NCI-H69 (cell line): ENCODE measurements at regions not wholly inside any gene's neighbourhood (a gene's known extent, or its start where the extent isn't known, plus 50 kb on each side); places are given as distances from the start of the nearest gene placed in this dataset.

ENCODE experiments used
- DNase-seq: peaks from one replicate; lab custom pipeline; 2025; lab: John Stamatoyannopoulos, UW

DNA sequence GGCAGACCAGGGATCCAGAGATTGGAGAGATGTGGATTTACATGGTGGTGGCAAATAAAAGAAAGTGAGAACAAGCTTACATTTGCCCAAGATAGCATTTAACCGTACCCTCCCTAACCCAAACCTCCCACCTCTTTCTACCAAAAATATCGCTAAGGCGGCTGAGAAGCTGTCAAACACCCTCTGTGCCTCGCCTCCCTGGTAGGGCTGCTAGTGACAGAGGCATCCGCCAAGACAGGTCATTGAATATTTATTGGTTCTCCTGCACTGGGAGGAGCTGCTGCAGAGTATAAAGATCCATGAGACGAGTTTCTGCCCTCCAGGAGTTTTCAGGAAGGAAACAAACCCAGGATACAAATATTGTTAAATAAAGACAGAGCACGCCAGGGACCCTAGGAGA is 107.3 kb upstream of the TMC3 start:
- DNase-seq: no peak

DNA sequence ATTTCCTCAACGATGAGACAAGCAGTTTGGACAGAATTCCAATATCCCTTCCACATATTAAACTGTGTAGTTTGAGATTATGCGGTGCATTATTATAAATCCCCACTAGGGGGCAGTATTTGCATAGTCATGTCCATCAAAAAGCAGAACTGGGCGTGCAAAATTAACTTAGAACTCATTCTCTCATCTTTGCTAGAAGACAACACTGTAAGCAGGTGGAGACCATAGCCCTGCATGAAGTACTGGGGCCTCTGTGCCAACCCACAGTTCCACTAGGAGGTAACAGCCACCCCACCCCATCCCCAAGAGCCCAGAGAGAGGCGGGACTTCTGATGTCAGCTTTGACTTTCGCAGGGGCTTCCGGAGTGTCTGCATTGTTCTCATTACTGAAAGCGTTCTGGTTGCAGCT is 106.6 kb upstream of the TMC3 start:
- DNase-seq: peak; percentile 60

DNA sequence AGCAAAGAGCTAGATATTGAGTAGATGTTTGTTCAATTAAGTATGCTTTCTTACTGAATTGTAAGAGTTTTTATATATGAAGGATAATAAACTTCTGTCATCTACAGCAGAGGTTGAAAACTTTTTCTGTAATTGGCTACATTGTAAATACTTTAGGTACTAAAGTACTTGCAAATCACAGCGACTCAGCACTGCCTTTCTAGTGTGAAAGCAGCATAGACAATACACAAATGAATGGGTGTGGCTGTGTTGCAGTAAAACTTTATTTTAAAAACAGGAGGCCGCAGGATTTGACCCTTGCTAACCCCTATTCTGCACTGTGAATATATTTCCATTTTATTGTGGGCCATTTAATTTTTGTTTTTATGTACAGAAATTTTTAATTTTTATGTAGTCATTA is 104.3 kb upstream of the TMC3 start:
- no peak for DNase-seq

DNA sequence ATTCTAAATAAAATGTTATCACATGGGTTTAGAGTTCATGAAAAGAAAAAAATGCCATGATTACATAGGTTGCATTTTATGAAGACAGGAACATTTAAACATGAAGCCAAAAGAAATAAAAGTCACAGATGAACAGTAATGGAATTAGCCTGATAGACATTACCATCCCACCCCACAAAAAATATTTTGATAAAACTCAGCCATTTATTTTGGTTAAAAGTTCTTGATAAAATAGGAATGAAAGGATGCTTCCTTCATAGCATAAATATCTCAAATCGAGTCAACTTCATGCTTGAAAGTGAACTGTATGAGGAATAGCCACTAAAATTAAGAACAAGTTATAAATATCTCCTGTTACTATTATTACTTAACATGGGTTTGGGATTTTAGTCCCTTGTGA is 101.9 kb upstream of the TMC3 start:
- DNase-seq: no peak

DNA sequence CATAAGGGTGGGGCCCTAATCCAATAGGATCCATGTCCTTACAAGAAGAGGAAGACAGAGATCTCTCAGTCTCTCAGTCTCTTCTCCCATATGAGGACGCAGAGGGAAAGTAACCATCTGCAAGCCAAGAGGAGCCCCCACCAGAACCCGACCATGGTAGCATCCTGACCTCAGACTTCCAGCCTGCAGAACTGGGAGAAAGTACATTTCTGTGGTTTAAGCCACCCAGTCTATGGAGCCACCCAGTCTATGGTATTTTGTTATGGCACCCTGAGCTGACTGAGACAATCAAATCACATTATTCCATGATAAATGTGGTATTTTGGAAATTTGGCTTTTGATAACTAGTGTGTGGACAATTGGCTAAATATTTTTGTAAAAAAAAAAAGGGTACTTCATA is 101.5 kb upstream of the TMC3 start:
- no peak for DNase-seq

DNA sequence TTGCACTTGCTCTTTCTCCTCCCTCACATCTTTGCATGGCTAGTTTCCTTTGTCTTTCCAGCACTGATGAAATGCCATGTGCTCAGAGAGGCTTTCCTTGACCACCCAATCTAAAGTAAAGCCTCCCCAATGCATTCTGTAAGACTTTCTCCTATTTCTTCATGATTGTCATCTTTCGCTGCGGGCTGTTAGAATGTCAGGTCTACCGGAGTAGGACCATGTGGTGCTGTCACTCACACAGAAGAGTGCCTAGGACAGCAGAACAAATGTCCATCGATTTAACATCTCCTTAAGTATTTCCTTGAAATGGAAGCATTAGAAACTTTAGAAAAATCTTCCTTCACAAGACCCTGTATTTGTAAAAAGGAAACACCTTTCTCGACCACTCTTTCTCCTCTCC is 99.9 kb upstream of the TMC3 start:
- DNase-seq: no peak

DNA sequence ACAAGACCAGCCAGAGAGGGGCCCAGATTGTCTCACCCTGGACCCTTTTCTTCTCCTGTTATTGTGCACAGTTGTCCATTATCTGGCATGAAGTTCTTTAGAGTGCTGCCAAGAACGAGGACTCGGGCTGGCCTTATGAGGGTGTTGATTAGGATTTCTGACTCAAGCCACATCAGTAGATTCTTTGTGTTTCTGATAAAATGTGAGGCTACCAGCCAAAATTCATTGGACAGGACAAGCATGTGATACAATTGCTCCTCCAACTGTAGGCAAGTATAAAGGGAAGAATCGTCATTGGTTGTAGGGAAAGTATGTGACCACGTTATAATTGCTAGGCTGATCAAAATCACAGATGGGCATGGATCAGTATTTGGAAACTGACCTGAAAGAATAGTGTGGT is 99.2 kb upstream of the TMC3 start:
- no peak for DNase-seq

DNA sequence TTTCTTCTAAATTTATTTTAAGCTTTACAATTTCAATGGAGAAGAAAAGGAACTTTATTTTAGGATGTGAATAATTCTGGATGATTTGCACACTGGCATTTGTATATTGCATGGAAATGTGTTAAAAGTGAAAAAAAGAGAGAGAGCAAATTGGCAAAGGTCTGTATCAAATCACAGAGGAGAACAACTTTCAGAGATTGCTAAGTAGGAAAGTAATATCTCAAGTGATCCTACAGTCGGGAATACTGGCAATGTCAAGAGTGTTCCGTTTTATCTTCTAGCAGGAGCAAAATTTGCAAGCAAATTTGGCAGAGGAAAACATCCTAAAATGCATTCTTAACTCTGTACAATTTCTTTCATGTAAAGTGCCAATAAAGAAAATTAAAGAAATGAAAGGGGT is 97.1 kb upstream of the TMC3 start:
- no peak for DNase-seq

DNA sequence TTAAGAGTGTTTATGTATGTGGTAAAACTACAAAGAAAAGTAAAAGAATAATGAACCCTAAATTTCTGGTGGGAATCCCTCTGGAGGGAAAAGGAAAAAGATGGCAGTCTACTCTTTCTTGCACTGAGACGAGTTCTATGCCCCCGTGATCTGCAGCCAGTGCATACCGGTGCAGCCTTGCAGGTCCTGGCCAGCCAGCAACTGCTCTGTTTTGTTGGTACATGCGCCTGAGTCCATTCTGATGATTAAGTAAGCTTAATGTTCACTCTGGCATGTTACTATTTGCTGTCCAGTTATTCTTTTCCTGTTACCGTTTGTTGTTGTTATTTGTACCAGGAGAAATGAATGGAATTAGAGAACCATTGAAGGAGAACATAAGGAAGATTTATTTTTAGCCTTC is 95.1 kb upstream of the TMC3 start:
- DNase-seq: no peak

DNA sequence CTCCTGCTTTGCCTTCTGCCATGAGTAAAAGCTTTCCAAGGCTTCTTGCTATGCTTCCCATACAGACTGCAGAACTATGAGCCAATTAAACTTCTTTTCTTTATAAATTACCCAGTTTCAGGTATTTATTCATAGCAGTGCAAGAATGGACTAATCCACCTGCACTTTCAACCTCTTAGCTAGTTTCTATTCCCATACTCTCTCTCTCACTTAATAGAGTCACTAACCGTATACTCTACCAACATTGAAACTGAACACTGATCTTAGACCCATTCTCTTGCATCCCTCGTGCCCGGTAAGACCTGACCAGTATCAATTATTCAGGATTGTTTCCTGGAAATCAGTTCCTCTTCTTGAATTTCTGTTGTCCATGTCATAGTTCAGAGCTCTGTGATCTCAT is 92.7 kb upstream of the TMC3 start:
- DNase-seq: no peak

DNA sequence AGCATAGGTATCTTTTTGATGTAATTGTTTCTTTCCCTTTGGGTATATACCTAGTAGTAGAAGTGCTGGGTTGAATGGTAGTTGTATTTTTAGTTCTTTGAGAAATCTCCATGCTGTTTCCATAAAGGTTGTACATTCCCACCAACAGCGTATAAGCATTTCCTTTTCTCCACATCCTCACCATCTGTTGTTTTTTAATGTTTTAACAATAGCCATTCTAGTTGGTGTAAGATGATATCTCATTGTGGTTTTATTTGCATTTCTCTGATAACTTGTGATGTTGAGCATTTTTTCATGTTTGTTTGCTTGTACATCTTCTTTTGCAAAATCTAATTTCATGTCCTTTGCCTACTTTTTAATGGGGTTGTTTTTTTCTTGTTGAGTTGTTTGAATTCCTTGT is 80.0 kb upstream of the TMC3 start:
- DNase-seq: no peak

DNA sequence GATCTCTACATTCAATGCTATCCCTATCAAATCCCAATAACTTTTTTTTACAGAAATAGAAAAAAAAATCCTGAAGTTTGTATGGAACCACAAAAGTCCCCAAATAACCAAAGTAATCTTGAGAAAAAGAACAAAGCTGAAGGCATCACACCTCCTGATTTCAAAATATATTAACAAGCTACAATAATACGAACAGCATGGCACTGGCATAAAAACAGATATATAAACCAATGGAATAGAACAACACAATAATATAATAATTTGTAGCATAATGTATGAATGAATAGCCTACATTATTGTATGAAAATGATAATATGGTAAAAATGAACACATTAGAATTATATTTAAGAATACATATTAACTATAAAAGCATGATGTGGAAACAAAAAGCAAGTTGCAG is 76.7 kb upstream of the TMC3 start:
- no peak for DNase-seq

DNA sequence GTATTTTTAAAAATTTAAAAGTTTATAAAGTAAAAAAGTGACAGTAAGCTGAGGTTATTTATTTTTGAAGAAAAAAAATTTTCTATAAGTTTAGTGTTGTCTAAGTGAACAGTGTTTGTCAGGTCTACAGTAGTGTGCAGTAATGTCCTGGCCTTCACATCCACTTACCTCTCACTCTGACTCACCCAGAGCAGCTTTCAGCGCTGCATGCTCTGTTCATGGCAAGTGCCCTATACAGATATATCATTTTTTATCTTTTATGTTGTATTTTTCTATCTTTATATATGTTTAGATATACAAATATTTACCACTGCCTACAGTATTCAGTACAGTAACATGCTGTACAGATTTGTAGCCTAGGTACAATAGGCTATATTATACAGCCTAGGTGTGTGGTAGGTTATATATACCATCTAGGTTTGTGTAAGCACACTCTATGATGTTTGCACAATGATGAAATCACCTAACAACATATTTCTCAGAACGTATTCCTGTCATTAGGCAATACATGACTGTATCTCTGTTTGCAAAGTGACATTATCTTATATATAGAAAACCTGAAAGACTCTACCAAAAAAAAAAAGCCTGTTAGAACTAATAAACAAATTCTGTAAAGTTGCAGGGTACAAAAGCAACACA is 75.9 kb upstream of the TMC3 start:
- DNase-seq: no peak

DNA sequence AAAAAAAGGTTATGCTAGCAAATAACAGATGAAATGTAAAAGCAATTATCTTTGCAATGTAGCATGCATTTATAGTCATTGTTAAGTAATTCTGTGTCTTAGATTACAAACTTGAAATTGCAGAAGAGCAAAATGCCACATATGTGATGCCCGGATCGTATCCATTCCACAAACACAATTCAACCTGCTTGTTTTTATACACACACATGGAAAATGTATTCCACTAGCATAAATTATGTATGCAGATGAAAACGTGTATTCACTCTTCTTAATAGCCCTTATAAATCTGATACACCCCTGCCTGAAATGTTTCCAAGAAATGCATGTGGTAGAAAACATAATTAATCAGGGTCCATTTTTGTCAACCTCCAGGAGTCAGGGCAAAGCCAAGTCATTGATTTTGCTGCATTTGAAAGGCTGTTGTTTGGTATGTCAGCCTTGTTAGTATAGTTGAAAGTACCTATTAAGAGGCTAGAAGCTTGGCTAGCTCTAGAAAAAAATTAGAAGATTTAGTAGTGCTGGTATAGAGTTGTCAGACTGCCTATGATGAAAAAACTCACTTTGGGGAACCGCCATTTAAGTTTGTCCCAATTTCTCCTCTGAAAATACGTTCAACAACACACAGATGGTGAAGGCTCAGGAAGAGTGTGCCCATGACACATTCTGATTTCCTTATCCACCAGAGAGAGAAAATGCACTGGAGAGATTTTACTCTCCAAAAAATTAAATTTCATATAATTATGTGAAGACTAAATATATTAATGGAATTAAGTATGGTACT is 69.2 kb upstream of the TMC3 start:
- DNase-seq: no peak

DNA sequence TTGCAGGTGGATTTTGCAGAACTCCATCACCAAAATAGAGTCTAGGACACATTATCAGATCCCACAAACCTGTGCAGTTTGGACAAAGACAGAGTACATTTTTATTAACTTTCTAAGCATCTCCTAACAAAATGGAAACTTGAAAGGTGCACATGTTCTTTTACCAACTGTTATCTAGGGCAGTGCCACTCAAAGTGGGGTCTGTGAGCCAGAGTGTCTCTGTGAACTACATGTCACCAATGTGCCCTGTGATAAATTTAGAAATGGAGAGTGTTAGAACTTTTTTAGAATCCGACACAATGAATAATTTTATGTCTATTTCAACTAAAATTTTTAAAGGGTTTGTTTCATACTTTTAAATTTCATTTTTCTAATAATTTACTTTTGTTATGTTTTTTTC is 68.4 kb upstream of the TMC3 start:
- no peak for DNase-seq

DNA sequence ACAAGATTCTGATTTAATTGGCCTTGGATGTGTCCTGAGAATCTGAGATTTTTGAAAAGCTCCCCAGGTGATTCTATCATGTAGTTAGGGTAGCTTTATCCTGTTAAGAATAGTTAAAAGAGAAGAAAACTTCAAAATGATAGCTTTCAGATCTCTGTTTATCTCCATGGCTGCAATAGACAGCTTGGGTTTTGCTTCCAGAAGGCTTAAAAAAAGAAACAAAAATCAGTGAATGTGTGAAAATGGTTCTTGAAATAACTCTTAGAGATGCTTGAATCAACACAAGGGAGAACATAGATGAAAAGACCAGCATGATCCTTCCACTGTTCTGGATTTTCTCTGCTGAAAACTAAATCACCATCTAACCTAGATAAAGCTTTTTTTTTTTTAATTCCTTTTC is 60.8 kb upstream of the TMC3 start:
- DNase-seq: no peak

DNA sequence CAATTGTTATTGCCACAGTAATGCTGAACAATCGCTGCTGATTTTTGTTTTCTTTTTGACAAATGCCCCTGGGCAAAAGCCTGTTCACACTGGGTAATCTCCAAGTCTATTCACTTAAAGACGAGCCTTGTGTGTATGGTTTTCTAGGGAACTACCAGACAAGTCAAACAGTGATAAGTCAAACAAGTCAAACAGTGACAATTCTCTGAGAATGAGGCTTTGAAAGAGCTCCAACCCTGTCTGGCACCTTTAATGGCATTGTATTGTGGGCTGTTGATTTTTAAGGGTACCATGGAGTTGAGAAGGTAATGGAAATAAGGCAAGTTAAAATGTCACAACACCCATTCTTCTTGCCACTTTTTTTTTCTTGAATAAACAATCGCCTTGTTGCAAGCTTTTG is 59.4 kb upstream of the TMC3 start:
- peak; percentile 1 for DNase-seq

DNA sequence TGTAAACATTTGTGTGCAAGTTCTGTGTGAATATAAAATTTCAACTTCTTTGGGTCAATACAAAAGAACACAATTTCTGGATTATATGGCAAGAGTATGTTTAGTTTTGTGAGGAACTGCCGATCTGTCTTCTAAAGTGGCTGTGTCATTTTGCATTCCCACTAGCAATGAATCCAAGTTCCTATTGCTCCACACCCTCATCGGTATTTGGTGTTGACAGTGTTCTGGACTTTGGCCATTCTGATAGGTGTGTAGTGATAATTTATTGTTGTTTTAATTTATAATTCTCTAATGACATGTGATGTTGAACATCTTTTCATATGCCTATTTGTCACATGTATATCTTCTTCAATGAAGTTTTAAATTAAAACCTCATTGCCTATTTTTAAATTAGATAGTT is 58.2 kb upstream of the TMC3 start:
- DNase-seq: no peak

DNA sequence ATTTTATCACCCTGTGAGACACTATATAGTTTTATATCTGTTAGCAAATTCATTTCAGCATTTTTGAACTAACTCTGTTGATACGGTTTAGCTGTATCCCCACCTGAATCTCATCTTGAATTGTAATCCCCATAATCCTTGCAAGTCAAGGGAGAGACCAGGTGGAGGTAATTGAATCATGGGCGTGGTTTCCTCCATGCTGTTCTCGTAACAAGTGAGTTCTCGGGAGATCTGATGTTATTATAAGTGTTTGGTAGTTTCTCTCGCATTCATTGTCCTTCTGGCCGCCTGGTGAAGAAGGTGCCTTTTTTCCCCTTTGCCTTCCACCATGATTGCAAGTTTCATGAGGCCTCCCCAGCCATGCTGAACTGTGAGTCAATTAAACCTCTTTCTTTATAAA is 53.2 kb upstream of the TMC3 start:
- no peak for DNase-seq

DNA sequence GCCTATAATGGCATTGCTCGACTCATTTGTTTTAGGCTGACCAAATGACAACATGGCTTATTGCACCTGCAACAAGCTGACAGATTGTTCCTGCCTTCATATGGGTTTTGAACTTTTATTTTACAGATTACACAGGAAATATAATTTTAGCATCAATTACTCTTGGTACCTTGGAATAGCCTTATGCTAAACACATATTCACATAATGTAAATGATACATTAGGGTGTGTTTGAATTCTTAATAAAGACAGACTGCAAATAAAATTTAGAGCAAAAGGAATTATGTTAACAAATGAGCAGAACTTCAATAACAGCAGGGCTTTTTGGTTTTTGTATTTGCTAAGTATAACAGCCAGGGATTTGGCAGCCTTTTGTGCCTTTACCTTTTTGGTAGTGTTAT is 51.9 kb upstream of the TMC3 start:
- no peak for DNase-seq
